ENCODE measurements at regions not wholly inside any gene's neighbourhood (a gene's known extent, or its start where the extent isn't known, plus 50 kb on each side); places are given as distances from the start of the nearest gene placed in this dataset.

- H3K9me3 Mint-ChIP-seq: peaks cover 0 to 5% (median 0%) of the 10 kb centered on the region in 7 donors
- Histone ChIP-seq H3K9me3 (replicated peaks in 1 of 2; ENCODE audit: control insufficient read depth in 1 of 2, insufficient read depth in 1 of 2, low read length in 2 of 2) (no peaks in the 10 kb centered on the region), H4K20me1 (ENCODE audit: insufficient read depth, low read length) (no peaks in the 10 kb centered on the region), H3K4me3 (replicated peaks in 1 of 3; ENCODE audit: low read depth in 2 of 3, low read length in 3 of 3) (no peak overlapping the region), H3K9ac (ENCODE audit: insufficient read depth, low read length, poor library complexity, severe bottlenecking) (no peak overlapping the region), H3K4me2 (replicated peaks; ENCODE audit: extremely low read depth, low read length, poor library complexity, severe bottlenecking) (no peak overlapping the region), H3K27ac (ENCODE audit: low read depth in 1 of 2, low read length in 2 of 2) (no peak overlapping the region), H3K4me1 (ENCODE audit: control insufficient read depth in 1 of 2, insufficient read depth in 2 of 2, low read length in 2 of 2) (no peaks in the 10 kb centered on the region), H2AFZ (ENCODE audit: insufficient read depth, low read depth, low read length, poor library complexity, severe bottlenecking) (no peak overlapping the region), H3K36me3 (replicated peaks in 1 of 2; ENCODE audit: control insufficient read depth in 1 of 2, insufficient read depth in 2 of 2, low read length in 2 of 2) (no peaks in the 10 kb centered on the region), H3K27me3 (ENCODE audit: control insufficient read depth in 2 of 2, insufficient read depth in 2 of 2, low read length in 2 of 2) (no peaks in the 10 kb centered on the region), H3K79me2 (ENCODE audit: insufficient read depth, low read length) (no peaks in the 10 kb centered on the region)
- no peaks in the 10 kb centered on the region for H3K4me1 Mint-ChIP-seq
- DNase-seq: no peak
- H3K4me3 Mint-ChIP-seq: no peak overlapping the region
- WGBS (ENCODE audit: insufficient coverage): 72% methylated on average over 2 of the region's 3 CpGs
- H3K27me3 Mint-ChIP-seq (ENCODE audit: low read depth in 3 of 3): peaks cover 0 to 17% (median 3%) of the 10 kb centered on the region in 3 donors
- H3K27ac Mint-ChIP-seq: no peak overlapping the region
- no peak for TF ChIP-seq CTCF (IDR thresholded peaks at IDR 0.05)
- H3K36me3 Mint-ChIP-seq: no peaks in the 10 kb centered on the region
- intact Hi-C loops (cut with micrococcal nuclease): no loop called here
Measured at GRCh38 chr12:105935981-105936380, 202.8 kb downstream of the NUAK1 start.

GRCh38 chr12:105936496-105936895 is 202.3 kb downstream of the NUAK1 start:
- Mint-ChIP-seq H3K27ac (no peak overlapping the region), H3K27me3 (ENCODE audit: low read depth in 3 of 3) (peaks cover 0 to 17% (median 3%) of the 10 kb centered on the region in 3 donors), H3K4me3 (no peak overlapping the region), H3K36me3 (no peaks in the 10 kb centered on the region), H3K9me3 (peaks cover 0 to 5% (median 0%) of the 10 kb centered on the region in 7 donors), H3K4me1 (no peaks in the 10 kb centered on the region)
- Histone ChIP-seq H3K9me3 (replicated peaks in 1 of 2; ENCODE audit: control insufficient read depth in 1 of 2, insufficient read depth in 1 of 2, low read length in 2 of 2) (no peaks in the 10 kb centered on the region), H3K27me3 (ENCODE audit: control insufficient read depth in 2 of 2, insufficient read depth in 2 of 2, low read length in 2 of 2) (no peaks in the 10 kb centered on the region), H3K36me3 (replicated peaks in 1 of 2; ENCODE audit: control insufficient read depth in 1 of 2, insufficient read depth in 2 of 2, low read length in 2 of 2) (no peaks in the 10 kb centered on the region), H2AFZ (ENCODE audit: insufficient read depth, low read depth, low read length, poor library complexity, severe bottlenecking) (no peak overlapping the region), H3K4me2 (replicated peaks; ENCODE audit: extremely low read depth, low read length, poor library complexity, severe bottlenecking) (no peak overlapping the region), H3K9ac (ENCODE audit: insufficient read depth, low read length, poor library complexity, severe bottlenecking) (no peak overlapping the region), H4K20me1 (ENCODE audit: insufficient read depth, low read length) (no peaks in the 10 kb centered on the region), H3K4me1 (ENCODE audit: control insufficient read depth in 1 of 2, insufficient read depth in 2 of 2, low read length in 2 of 2) (no peaks in the 10 kb centered on the region), H3K4me3 (replicated peaks in 1 of 3; ENCODE audit: low read depth in 2 of 3, low read length in 3 of 3) (no peak overlapping the region), H3K79me2 (ENCODE audit: insufficient read depth, low read length) (no peaks in the 10 kb centered on the region), H3K27ac (ENCODE audit: low read depth in 1 of 2, low read length in 2 of 2) (no peak overlapping the region)
- intact Hi-C loops (cut with micrococcal nuclease): no loop called here
- no peak for DNase-seq
- no peak for TF ChIP-seq CTCF (IDR thresholded peaks at IDR 0.05)
- WGBS (ENCODE audit: insufficient coverage): 100% methylated on average over 1 of the region's 1 CpG
